Fibroblast of skin of abdomen (primary cell): ENCODE measurements at regions not wholly inside any gene's neighbourhood (a gene's known extent, or its start where the extent isn't known, plus 50 kb on each side); places are given as distances from the start of the nearest gene placed in this dataset.
"Not testable (repeated sequence)": the region's sequence is repeated elsewhere in the genome, so short reads cannot be mapped to it uniquely, and the experiment has no call there.

ENCODE experiments used
- DNase-seq: peaks from one replicate; pipeline ENCODE4 v3.0.0-alpha.2; 2013

- DNase-seq = no peak
Measured at GRCh38 chr4:144371485-144371884, 231.0 kb upstream of the GYPA start.

DNA sequence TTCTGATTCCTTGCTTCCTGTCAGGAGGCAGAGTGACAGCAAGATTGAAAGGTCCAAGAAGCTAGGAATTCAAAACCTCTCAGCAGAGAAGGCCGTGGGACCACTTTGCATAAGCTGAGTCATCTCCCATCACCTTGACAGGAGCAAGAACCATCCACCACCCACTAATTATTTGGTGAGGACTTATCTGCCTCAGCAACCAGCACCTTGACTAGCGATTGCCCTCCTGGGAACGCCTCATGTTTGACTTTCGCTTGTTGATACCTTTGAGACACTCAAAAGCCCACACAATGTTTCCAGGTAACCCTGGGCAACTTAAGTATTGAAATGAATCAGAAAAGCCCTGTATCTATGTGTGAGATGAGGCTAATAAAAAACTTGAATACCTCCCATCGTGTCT is 233.5 kb upstream of the GYPA start:
- DNase-seq = no peak

- DNase-seq = no peak
Measured at GRCh38 chr4:144376866-144377265, 236.3 kb upstream of the GYPA start.

GRCh38 chr4:144384408-144384807 is 243.9 kb upstream of the GYPA start:
- no peak for DNase-seq

- peak; percentile 91 for DNase-seq
Measured at GRCh38 chr4:144399927-144400326, 246.0 kb upstream of the HHIP start.

DNA sequence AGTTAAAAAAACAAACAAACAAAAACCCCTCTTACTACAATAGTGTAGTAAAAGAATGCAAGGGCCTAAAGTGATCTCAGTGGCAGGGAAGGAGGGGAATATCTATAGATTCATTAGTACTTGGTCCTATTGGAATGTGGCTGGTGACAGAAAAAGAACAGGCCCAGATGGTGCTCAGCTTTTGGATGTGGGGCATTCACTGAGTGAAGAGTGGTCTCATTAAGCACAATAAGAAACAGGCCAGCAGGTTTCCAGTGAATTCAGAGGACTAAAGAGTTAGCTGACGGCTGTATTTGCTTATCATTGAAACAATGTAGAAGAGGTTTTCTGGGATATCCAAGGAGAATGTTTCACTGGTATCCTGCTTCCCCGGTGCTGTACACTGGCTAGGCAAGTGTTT is 243.8 kb upstream of the HHIP start:
- no peak for DNase-seq

DNA sequence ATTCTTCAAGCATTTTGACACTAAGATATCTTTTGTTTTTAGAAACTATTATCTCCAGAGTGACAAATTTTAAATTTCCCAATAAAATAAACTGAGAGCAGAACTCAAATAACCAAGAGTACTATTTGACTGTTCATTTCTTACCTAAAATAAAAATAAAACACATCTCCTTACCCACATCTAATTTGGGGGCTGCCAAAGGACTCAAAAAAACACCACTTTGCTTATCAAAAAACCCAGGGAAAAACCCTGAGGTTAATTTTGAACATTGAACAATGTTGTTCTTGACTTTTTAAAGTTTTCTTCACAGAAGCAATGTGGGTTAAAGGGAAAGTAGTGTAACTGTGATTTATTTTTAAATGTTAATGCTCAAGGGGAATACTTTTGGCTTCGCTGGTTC is 243.0 kb upstream of the HHIP start:
- no peak for DNase-seq

DNA sequence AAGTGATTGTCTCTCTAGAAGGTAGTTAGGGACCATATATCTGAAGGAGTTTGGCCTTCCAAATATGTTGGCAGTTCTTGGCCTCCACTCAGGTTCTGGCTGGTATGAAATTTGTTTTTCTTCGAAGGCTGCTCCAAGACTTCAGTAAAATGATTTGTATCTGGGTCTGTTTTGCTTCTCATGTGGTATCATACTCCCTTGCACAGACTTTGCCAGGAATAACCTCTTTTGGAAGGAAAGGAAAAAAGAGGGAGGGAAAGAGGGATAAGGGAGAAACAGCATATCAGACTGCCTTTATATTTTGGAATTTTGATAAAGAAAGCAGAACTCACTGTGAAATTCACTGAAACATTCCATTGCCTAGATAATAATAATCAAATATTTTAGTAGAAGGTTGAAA is 242.1 kb upstream of the HHIP start:
- no peak for DNase-seq

DNA sequence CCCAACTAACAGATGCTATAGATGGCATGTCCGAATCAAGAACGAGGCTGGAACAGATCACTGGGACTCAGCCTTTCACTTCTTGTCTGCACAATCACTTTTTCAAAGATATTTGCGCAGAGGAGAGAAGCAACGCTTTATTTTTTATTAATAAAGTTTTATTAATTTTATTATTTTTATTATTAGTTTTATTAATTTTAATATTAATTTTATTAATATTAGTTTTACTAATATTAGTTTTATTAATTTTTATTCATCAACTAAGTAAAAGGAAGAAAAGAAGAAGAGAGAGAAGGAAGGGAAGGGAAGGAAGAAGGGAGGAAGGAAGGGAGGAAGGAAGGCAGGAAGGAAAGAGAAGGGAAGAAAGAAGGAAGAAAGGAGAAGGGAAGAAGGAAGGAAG is 236.4 kb upstream of the HHIP start:
- DNase-seq = no peak

- DNase-seq = no peak
Measured at GRCh38 chr4:144410230-144410783, 235.6 kb upstream of the HHIP start.

DNA sequence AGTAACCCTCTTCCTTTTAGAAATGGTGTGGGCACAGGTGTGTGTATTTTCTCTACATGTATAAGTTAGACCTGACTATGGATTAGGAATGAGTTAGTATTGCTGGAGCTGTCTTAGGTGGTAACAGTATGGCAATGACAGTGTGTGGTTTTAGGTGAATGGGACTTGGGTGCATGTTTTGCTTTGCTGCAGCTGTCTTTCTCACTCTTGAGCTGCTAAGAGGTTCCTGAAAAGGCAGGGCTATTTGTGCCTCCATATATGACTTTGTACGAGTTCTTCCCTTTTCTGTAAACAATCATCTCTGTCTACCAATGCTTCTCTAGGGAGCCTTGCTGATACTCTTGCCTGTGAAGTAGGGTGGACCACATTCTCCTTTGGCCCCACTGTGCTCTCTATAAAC is 234.8 kb upstream of the HHIP start:
- DNase-seq = no peak

DNA sequence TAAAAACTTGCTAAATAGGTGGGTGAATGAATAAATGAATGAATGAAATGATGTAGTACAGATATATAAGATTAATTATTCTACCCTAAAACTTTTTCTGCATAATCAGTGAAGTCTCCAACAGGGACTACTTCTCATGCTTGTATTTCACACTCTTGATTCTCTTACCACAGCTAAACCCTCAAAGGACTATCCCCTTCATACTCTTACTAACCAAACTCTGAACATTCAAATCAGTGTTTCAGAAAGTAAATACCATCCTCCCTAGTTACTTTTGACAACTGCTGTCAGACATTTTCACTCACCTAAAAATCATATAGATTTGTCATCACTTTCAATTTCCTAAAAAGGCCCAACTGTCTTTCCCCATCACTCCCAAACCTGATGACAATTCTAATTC is 234.3 kb upstream of the HHIP start:
- DNase-seq = no peak

- DNase-seq = no peak
Measured at GRCh38 chr4:144421056-144421455, 224.9 kb upstream of the HHIP start.

- no peak for DNase-seq
Measured at GRCh38 chr4:144421839-144422565, 224.0 kb upstream of the HHIP start.

DNA sequence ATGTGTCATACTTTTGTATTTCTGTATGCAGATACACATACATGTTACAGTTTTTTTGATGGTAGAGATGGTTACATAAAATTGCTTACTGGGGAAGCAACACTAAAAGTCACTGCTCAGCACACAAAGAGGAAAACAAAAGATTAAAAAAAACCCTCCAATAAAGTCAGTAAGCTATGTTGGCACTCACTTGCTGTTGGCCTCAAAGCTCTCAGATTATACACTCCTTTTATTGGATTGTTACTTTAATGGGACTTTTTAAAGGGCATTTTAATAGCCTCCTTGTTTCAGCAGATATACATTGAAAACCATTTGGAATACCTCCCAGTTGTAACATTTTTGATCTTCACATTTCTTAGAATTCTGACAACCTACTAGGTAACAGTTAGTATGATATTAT is 222.0 kb upstream of the HHIP start:
- no peak for DNase-seq

DNA sequence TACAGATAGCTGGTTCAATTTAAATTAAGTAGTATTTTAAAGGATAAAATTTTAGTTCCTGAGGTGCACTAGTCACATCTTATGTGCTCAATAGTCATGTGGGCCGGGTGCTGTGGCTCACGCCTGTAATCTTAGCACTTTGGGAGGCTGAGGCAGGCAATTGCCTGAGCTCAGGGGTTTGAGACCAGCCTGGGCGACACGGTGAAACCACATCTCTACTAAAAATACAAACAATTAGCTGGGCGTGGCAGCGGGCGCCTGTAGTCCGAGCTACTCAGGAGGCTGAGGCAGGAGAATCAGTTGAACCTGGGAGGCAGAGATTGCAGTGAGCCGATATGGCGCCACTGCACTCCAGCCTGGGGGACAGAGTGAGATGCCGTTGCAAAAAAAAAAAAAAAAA is 219.9 kb upstream of the HHIP start:
- DNase-seq = not testable (repeated sequence)

DNA sequence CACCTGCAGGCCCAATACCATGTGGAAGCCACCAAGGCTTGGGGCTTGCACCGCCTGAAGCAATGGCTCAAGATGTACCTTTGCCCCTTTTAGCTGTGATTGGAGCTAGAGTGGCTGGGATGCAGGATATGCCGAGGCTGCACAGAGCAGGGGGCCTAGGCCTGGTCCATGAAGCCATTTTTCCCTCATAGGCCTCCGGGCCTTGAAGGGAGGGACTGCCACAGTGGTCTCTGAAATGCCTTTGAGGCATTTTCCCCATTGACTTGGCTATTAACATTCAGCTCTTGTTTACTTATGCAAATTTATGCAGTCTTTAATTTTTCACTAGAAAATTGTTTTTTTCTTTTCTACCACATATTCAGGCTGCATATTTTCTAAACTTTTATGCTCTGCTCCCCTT is 203.2 kb upstream of the HHIP start:
- DNase-seq = no peak

DNA sequence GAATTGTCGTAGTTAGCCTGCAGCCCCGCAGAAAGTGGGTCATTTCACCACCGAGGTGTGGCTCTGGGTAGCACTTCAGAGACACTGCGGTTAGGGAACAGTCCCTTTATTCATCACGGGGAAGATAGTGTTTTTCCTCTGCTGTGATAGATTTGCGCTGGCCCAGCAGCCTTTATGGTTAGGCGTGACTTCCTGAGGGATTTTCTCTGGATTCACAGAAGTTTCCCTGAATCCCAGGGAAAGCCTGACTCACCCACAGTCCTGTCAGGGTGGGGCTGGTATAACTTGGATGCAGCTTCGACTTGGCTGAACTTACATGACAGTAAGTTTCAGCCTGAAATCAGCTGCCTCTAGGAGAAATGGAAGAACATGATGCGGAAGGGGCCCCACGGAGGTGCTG is 196.3 kb upstream of the HHIP start:
- DNase-seq = peak; percentile 20

DNA sequence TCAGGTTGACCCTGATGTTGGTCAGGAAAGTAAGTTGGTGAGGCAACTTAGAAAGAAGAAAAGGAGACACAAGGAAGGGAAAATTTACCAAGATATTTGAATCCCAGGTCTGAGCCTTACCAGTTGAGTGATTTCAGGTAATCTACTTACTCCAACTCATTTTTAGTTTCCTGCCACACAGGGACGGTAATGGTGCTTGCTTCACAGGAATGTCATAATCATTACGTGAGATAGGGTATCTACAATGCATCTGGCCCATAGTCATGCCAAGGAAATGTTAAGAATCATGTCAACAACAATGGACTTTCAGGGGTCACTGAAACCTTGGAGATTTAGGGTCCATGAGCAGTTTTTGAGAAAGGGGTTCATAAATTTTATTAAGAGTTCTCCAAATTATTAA is 195.4 kb upstream of the HHIP start:
- no peak for DNase-seq

GRCh38 chr4:144451766-144452450 is 194.0 kb upstream of the HHIP start:
- DNase-seq = peak; percentile 2

DNA sequence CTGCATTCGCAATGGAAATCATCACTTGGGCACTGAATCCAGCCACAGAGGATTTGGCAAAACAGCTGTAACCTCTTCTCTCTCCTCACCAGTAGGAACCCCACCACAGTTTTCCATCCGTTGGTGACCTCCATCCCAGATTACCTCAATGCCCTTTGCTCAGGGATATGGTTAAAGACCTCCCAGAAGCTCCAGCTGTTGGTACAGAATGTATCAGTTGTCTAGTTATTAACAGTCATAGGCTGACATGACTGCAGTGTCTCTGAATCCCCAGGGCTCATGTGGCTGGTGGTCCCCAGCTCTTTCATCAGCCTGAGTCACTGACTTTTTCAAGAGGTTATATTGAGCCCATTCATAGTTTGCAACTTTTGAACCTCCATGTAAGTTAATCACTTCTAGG is 189.8 kb upstream of the HHIP start:
- DNase-seq = no peak

GRCh38 chr4:144461906-144462305 is 184.1 kb upstream of the HHIP start:
- no peak for DNase-seq

DNA sequence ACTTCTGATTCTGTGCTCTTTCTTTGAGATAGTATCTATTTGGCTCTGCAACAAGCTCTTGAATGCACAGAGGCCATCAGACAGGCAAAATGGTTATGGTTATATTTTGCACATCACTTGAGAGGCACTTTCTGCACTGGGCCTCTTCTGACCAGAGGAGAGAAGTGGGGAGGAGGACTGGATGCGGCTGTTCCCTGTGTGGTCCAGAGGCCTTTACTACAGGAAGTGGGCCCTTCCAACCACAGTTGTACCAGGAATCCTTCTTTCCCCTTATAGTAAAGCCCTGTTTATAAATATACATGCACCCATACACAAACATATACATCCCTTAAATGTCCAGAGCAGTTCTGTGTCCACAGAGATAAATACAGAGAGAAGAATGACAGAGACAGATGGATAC is 182.7 kb upstream of the HHIP start:
- DNase-seq = no peak

GRCh38 chr4:144463896-144464295 is 182.1 kb upstream of the HHIP start:
- no peak for DNase-seq
